CD4-positive, alpha-beta T cell treated with Interleukin-10 for 1 hour (primary cell): ENCODE measurements at regions not wholly inside any gene's neighbourhood (a gene's known extent, or its start where the extent isn't known, plus 50 kb on each side); places are given as distances from the start of the nearest gene placed in this dataset.
A peak's percentile ranks its signal among the peaks of the same experiment; 100 is the strongest.

Experiments
- DNase-seq: peaks from one replicate; pipeline ENCODE4 v3.0.0-alpha.2; 2020

DNA sequence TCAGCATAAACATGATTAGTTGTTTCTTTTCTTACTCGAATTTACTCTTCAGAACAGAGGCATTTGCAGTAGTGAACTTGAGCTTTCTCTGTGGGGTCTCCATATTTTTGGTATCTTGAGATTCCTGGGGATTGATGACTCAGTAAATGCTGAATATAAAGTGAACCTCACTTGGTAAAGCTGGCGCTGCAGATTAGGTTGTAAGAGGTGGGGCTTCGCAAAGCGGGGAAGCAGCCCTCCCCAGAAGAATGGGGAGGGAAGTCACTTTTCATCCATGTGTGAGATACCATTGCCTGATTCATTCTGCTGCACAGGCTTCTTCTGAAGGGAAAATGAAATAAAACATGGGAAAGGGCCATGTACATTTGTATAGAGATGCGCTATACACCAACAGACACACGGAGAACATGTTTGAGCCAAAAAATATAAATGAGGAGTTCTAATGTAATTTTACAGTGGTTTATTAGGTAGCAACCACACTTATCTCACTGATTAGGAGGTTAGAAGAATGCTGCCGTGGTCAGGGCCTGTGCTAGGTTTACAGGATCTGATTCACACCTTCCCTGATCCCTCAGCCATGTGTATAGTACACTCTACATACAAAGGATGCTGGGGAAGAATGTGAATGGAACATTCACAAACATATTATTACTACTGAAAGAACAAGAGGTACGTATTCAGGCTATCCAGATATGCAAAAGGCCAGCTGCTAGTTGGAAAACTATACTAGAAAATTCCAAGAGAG, 63.5 kb downstream of the DNTTIP2 start:
- DNase-seq, result no peak

DNA sequence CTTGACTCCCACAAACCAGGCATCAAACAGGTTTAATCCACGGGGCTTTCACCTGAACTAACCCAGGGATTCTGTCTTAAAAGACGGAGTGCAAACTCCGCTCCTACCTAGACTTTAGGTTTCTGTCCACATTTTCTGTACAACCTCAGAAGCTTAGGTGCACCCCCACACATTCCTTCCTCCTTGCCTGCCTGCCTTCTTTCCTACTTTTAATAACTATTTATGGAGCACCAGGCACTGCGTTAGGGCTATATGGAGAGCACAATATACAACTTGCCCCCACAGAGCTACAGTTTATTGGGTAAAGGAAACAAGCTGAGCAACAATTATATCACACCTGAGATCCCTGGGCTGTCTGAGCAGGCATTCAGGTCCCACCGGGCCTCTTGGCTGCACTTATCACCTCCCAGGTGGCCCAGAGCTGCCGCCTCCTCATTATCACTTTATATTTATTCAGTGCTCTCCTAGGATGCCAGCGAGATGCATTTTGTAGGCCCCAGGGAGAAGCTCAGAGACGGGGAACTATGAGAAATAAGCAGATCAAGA, 64.1 kb downstream of the DNTTIP2 start:
- no peak for DNase-seq

DNA sequence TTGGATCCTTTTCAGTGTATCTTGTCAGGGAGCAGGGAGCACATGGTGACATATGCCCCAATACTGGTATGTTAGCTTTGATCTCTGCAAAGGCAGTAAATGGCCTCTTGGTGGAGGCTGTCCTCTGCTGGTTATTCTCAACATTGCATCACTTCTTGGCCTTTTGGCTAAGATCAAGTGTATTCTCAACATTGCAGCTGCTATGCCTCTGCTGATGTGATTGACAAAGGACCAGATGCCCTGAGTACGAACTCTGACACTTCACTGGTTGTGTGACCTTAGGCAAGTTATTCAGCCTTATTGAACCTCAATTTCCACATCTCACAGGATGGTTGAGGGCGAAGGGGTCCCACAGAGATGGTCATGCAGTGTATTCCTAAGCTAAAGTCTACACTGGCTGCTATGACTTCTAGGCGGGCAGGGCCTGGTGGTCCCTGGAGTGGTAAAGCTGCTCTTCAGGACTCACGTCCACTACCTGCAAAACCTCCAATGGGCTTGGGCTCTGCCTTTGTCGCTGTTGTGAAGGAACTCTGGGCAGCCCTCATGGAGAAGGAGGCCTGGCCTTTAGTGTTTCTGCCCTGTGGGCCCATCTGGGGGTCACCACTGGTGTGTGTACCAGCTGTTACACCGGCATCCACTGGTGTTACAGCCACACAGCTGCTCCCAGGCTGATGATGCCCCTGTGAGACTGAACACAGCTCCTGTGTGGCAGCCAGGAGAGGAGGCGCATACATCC, 64.8 kb downstream of the DNTTIP2 start:
- peak; percentile 66 for DNase-seq

DNA sequence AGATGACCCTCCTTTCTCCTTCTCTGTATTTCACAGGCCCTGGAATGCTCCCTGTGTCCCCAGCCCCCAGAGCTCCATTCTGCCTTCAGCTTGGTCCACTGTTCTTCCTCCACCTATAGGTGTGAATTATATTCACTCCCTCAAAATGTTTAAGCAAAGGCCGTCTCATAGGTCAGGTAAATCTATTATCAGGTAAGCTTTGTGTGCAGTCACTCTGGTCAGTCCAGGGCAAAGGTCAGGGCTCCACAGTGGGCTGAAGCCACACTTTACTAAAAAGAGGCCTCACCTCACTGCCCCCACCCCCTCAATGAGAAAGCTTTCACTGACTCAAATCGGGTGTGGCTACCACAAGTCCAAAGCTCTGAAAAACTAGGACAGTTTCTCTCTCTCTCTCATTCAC, 65.9 kb downstream of the DNTTIP2 start:
- no peak for DNase-seq

DNA sequence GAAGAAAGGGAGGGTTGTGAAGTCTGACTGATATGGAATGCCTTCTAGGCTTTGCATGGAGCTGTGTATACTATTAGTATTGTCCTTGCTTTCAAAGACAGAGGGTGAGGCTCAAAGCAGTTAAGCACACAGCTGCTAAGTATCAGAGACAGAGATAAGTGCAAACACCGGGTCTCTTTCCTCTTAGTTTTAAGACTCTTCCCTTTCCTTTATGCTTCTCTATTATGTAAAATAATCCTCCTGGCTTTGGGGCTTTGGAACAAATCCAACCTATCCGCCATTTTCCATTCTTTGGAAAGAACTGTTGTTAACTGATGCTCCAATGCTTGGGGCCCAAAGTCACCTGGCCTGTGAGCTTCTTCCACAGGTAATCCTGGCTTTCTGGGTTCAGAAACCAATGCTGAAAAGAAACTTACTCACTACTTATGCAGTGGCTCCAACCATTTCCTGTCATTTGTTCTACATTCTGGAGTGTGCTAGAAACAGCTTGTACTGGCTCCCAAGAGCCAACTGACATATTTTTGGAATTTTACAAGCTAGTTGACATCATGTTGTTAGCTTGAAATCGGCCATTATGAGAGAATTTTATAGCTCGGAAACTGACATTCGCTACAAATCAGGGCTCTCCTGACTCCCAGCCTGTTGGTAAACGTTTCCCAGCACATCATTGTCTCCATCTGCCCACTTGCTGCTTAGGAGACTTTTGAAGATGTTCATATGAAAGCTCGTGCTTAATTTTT, 67.5 kb downstream of the DNTTIP2 start:
- no peak for DNase-seq

DNA sequence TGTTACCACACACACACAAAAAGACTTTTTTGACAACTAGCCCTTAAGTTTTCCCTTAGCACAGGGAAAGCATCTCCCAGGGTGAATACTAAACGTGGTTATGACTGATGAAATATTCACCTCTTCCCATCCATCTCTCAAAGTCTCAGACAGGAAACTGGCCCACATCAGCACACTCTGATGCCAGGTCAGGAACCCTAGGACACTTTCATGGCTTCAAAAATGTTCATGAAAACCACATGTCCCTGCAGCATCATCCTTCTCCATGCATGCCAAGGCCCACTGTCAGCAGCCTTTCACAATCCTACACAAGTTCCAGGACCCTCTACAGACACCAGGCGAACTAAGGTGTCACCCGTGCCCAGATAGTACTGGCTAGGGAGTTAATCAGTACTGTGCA, 68.7 kb downstream of the DNTTIP2 start:
- DNase-seq, result no peak

DNA sequence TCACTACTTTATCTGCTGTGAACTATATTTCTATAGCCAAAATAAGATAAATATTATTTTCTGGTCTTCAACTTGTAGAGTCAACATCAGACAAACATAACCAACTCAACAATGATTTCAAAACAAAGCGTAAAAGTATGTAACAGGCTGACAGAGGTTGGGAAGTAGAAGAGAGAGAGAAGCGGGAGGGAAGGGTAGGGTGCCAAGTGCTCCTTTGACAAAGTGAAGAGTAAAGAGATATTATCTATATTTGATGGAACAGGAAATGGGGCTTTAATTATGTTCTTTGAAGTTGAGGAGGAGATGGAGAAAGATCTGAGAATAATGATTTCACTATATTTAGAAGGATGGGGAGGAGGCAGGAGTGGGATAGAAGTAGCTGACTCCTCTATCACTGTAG, 70.1 kb downstream of the DNTTIP2 start:
- no peak for DNase-seq

DNA sequence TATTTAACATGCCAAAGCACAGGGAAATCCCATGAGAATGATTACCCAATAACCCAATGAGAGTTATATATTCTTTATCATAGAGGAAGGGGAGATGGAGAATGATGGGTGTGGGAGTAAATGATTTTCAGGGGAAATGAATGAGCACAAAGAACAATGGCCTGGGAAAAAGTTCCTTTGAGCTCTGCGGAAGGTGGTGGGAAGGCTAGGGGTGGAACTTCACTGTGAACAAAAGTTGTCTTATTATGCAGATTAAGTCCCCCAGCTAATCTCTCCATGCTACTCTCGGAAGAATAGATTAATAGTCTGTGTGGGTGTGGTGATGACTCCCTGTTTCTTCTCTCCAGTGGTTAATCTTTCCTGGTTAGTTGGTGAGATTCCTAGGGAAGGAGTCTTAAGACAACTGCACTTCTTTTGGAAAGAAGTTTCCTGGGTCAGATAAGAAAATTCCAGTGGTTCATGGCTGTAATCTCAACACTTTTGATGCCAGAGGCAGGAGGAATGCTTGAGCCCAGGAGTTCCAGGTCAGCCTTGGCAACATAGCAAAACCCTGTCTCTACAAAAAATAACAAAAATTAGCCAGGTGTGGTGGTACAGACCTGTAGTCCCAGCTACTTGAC, 71.6 kb downstream of the DNTTIP2 start:
- no peak for DNase-seq

DNA sequence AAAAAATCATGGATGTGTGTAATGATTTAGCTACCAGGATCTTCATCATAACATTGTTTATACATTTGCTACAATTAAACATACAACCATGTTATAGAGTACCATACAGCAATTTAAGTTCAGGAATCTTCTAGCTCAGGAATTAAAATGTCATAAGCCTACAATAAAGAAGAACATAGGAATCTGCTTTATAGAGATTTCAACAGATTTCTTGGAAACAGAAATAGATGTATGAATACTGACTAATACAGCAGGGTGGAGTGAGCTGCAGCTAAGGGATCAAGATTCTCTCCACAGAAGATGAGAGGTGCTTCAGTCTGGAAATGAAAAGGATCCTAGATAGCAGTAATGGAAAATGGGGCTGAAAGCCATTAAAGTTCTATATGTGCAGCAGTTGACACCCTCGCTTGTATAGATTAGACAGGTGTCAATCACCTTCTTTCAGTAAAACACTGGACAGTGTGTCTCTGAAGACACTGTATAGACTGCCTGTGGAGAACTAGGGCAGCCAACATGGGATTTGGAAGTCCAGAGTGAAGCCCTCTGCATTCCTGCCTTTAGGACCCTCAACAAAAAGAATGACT, 73.9 kb downstream of the DNTTIP2 start:
- no peak for DNase-seq

DNA sequence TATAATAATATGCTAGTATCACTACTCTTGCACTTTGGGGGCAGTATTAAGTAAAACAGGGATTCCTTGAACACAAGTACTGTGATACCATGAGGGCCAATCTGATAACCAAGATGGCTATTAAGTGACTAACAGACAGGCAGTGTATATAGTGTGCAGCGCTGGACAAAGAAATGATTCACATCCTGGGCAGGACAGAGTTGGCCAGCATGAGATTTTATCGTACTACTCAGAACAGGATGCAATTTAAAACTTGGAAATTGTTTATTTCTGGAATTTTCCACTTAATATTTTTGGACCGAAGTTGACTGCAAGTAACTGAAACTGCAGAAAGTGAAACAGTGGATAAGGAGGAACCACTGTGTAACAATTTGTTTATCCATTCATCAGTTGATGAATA, 74.6 kb downstream of the DNTTIP2 start:
- no peak for DNase-seq

DNA sequence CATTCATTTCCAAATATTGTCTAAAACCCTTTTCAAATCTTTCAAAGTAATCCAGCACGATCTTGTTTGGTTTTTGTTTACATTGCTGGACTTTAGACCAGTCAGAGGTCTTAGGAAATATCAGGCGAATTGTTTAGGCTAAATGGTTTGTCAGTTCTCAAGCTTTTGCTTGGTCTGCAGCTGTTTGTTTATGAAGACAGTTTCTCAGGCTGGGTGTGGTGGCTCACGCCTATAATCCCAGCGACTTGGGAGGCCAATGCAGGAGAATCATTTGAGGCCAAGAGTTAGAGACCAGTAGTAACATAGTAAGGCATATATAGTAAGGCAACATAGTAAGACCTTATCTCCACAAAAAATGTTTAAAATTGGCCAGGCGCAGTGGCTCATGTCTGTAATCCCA, 77.5 kb downstream of the DNTTIP2 start:
- DNase-seq, result no peak

DNA sequence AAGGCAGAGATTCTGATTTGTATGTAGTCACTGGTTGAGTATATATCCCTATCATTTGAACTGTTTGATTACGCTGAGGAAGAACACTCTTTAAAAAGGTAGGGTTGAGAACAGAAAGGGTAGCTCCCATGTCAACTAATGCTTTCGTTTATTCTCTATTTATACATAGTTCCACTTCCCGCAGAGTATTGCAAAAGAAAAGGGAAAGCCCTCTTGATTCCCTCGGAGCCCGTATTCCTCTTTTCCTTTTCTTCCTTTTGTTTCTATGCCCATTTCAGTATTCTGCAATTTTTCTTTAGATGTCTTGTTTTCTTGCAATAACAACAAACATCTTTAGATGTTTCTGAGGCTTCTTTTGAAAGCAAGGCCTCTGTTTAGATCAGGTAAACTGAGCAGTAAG, 78.2 kb downstream of the DNTTIP2 start:
- no peak for DNase-seq

DNA sequence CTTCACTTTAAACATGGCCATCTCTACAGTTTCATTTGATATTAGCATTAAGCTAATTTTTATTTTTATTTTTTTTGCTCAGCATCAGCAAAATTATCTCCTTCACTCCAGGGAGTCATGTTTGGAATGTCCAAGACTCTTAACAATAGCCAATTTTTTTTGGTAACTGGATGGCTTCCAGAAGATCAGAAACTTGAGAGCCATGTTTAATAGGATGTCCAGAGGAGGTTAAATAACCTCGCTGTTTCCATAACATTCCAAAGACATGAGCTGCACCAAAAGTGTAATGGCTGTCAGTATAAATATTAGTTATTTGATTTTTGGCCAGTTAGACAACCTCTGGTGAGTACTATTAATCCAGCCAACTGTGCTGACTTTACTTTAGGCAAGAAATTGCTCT, 80.7 kb downstream of the DNTTIP2 start:
- DNase-seq, result no peak

DNA sequence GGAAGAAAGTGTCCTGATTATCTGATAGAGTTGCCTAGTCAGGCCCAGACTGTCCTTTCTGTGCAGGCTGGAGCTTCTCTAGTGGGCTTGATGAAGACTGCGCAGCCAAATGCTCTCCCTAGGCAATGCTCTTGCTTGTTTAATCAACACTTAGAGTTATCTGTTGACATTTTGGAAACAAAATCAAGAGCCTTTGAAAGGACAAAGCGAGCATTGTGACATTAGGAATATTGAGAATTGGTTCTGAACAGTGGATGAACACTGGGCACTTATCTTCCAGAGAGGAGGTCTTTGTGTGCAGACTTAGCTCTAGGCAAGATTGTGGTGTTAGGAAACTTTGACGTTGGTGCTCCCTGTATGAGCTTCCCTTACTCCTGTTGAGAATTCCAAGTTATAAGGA, 94.5 kb downstream of the DNTTIP2 start:
- no peak for DNase-seq

DNA sequence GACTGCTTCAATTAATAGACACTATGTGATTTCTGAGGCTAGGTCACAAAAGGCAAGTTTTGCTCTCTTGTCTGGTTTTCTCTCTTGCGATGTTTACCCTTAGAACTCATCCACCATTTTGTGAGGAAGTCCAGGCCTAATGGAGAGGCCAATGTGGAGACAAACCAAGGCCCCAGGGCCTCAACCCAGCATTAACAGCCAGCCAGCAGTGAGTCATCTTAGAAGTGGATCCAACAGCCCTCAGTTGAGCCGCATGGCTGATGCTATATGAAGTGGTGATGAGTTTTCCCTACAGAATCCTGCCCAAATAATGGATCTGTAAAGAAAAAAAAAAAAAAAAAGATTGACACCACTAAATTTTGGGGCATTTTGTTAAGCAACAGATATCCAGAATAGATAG, 95.1 kb downstream of the DNTTIP2 start:
- no peak for DNase-seq

DNA sequence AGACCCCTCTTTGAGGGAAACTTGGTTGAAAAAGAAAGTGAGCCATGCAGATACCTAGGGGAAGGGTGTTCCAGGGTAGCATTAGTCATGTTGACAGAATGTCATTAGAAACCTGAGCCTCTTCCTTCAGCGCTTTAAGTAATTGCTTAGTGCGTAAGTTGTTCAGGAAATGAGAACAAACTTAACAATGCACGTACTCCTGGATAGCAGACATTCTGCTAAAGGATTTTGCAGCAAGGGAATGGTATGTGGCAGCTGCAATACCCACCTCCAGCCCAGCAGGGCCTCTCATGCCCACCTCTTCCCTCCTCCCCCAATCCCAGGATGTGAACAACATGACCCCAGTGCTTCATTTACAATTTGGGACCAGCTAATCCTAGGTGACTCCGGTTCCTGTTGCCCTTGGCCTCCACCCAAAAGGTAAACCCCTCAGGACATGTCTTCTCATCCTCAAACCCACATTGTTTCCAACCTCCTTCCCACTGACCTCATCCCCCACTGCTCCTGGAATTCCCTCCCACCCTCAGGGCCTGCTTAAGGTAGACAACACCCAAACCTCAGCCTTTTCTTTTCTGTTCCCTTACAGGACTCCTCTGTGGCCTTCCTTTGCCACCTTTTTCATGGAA, 98.0 kb upstream of the BCAR3 start:
- no peak for DNase-seq

DNA sequence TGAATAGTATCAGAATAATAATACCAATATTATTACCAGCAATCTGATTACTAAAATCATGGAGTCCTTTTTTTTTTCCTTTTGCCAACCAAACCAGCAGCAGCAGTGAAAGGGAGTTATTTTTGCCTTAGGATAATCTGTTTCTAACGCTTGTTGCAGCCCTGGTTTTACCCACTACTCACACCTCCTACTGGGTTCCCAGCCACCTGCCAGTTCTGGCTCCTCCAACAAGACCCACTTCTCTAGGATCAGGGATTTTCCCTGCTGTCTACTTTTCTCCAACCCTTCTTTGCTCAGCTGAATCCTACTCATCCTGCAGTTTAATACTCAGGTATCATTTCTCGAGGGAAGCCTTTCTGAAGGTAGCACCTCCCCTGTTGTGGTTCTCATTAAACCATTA, 96.8 kb upstream of the BCAR3 start:
- no peak for DNase-seq

DNA sequence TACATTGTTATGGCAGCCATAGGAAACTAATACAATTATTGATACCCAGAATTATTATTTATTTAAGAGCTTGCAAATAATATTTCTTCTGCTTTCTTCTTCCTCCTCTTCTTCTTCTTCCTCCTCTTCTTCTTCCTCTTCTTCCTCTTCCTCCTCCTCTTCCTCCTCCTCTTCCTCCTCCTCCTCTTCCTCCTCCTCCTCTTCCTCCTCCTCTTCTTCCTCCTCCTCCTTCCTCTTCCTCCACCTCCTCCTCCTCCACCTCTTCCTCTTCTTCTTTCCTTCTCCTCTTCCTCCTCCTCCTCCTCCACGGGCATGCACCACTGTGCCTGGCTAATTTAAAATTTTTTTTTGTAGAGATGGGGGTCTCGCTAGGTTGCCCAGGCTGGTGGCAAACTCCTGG, 95.6 kb upstream of the BCAR3 start:
- no peak for DNase-seq

DNA sequence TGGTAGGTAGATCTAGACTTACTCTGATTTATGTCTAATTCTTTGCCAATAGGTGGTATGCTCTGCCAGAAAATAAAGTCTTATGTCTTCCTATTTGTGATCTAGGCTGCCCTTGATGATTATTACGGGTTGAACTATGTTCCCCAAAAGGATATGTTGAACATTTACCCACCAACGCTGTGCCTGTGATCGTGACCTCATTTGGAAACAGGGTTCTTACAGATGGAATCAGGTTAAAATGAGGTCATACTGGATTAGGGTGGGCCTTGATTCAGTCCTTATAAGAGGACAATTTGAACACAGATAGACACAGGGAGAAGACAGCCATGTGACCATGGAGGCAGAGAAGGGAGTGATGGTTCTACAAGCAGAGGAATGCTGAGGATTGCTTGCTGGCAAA, 95.1 kb upstream of the BCAR3 start:
- no peak for DNase-seq

DNA sequence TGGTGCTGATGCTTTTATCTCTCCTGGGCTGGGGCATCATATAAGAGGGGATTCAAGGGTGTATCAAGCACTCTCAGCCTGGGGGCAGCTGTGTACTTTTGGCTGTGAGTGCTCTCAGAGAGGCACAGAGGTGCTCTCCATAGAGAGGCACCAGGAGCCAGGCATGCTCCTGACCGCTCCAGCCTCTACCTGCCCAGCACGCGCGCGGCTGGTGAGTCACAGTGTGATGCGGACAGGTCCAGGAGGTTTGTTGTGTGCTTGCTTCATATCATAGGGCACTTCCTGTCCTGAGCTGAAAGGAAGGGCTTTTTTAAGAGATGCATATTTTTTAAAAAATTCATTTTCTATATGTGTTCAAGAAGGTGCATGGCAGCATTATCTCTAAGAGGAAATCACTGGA, 93.6 kb upstream of the BCAR3 start:
- no peak for DNase-seq

DNA sequence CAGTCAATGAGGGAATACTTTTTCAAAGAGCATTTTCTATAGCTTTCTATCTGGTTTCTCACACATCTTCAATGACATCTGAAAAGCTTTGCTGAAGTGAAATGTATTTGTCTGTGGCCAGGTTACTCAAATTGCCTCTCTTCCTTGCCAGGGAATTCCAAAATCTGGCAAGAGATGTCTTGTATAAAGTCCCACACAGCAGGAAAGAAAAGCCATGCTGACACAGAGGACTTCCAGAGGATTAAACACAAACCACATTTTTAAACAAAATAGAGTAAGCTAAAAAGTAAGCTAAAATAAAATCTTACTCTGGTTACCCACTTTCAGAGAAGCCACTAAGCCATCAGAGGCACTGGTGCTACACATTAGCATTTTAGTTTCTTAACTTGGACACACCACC, 93.1 kb upstream of the BCAR3 start:
- DNase-seq, result no peak

DNA sequence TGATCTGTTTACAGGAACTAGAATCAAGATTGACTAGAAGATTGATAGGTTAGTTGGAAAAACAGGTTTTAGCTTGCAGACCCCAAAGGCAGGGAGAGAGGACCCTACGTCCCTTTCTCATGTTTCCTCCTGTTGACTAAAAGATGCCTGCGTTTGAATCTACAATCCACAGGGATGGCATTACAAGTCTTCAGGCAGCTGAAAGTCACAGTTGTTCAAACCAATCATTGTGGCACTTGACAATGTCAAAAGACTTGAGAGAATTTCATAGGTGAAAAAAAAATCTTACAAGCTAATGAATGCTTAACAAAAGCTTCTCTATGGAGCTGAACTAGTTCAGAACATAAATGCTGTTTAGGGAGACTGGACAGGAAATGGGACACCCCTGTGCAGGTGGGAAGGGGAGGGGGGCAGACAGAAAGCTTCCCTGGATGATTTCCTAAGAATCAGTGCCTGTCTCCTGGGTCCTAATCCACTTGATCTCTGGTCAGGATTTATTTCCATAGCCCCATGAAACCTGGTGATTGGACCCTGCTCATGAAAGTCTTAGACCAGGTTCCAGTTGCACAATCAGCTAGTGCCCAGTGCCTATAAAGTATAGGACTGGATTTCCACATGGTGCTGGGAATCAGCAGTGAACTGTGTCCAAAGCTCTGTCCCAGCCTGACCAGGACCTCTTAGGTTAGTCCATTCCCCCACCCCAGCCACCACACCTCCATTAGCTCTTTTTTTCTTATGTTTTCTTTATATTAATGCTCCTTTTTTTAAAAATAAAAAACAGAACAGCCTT, 91.6 kb upstream of the BCAR3 start:
- DNase-seq, result no peak
